ENCODE measurements at regions not wholly inside any gene's neighbourhood (a gene's known extent, or its start where the extent isn't known, plus 50 kb on each side); places are given as distances from the start of the nearest gene placed in this dataset.

DNA sequence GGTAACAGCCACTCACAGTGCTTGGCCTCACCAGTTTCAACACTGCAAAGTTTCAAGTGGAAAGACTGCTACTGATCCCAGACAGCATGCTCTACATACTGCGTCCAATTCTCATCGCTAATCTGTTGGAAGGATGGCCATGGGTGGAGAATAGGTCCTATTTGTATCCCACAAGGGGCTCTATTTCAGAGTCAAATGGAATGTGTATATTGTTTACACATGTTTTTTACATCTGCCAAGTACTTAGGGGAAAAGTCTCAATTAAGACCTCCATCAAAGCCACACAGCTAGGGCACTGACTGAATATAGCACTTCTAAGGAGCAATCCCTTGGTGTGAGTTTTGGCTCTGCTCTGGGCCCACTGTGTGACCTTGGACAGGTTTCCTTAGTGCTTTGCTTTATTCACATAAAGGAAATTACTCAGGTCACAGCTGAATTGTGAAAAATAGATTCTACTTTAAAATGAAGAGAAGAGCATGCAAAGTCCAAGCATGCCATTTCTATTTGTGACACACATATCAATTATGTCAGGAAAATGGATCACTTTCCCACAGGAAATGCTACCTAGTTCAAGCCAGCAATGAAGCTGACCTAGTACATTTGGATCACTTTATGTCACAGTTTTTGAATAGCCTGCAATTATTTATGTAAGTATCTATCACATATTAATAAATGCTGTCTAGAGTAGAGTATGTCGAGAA is 112.9 kb upstream of the STK17B start:
- no peaks in the 10 kb centered on the region for H3K27me3 ChIP-seq (ENCODE audit: control insufficient read depth, insufficient read depth, low read length)
- H3K27ac ChIP-seq (ENCODE audit: insufficient read depth, low read length): no peak overlapping the region
- H3K9me3 ChIP-seq (ENCODE audit: control insufficient read depth, insufficient read depth, low read depth, low read length): no peaks in the 10 kb centered on the region
- DNase-seq (ENCODE audit: low read depth in 2 of 2): peak in 1 of 2 donors; percentile 24
- H4K20me1 ChIP-seq (ENCODE audit: control insufficient read depth, extremely low read depth, insufficient read depth, low read length): no peaks in the 10 kb centered on the region
- H3K4me1 ChIP-seq (ENCODE audit: control insufficient read depth, extremely low read depth, insufficient read depth, low read length): no peaks in the 10 kb centered on the region
- H3K79me2 ChIP-seq (ENCODE audit: control insufficient read depth, insufficient read depth, low read length): no peaks in the 10 kb centered on the region
- no peak overlapping the region for H3K4me3 ChIP-seq (replicated peaks in 1 of 4; ENCODE audit: control extremely low read depth in 1 of 4, insufficient read depth in 1 of 4, low read depth in 3 of 4, low read length in 4 of 4)
- no peak overlapping the region for H2AFZ ChIP-seq (ENCODE audit: low read length)
- no peaks in the 10 kb centered on the region for H3K36me3 ChIP-seq (ENCODE audit: control insufficient read depth, insufficient read depth, low read length)
- TF ChIP-seq EZH2 (IDR thresholded peaks at IDR 0.05; ENCODE audit: low read length, missing control alignments): no peak
- TF ChIP-seq, protein P1, sequence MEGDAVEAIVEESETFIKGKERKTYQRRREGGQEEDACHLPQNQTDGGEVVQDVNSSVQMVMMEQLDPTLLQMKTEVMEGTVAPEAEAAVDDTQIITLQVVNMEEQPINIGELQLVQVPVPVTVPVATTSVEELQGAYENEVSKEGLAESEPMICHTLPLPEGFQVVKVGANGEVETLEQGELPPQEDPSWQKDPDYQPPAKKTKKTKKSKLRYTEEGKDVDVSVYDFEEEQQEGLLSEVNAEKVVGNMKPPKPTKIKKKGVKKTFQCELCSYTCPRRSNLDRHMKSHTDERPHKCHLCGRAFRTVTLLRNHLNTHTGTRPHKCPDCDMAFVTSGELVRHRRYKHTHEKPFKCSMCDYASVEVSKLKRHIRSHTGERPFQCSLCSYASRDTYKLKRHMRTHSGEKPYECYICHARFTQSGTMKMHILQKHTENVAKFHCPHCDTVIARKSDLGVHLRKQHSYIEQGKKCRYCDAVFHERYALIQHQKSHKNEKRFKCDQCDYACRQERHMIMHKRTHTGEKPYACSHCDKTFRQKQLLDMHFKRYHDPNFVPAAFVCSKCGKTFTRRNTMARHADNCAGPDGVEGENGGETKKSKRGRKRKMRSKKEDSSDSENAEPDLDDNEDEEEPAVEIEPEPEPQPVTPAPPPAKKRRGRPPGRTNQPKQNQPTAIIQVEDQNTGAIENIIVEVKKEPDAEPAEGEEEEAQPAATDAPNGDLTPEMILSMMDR (conservative IDR thresholded peaks at IDR 0.05 in 1 of 2, IDR thresholded peaks at IDR 0.05 in 1 of 2; ENCODE audit: low read depth in 1 of 2, low read length in 2 of 2): no peak
- no peak overlapping the region for H3K9ac ChIP-seq (ENCODE audit: insufficient read depth, low read length)
- no peak overlapping the region for H3K4me2 ChIP-seq (ENCODE audit: extremely low read depth, insufficient read depth, low read length)

DNA sequence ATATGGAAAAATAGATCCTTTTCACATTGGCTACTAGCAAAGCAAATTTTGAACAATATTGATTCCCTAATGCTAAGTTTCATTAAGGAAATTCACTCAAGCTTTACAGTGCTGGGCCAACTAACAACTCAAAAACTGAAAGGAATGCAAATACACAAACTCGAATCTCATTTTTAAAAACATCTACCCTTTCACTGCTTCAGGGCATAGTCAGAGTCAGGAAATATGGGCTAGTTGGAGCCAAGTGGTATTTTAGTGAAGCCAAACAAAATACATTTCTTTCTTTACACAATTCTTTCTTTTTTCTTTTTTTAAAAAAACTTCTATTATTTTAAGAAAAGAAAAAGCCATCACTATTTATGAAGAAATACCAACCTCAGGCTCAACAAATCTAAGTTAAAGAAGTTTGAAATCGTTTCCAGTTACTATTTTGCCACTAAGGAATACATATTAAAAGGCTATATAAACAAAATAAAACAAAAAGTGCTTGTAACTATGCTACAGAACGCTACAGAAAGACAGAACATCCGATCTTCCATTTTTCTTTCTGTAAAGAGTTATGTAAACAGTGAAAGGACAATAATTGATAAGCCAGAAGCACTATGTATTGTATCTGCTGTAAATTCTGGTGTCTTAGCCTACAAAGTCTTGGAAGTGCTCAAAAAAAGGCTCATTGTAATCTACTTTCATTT is 113.6 kb upstream of the STK17B start:
- H3K4me3 ChIP-seq (replicated peaks in 1 of 4; ENCODE audit: control extremely low read depth in 1 of 4, insufficient read depth in 1 of 4, low read depth in 3 of 4, low read length in 4 of 4): no peak overlapping the region
- H3K9ac ChIP-seq (ENCODE audit: insufficient read depth, low read length): no peak overlapping the region
- H3K36me3 ChIP-seq (ENCODE audit: control insufficient read depth, insufficient read depth, low read length): no peaks in the 10 kb centered on the region
- no peaks in the 10 kb centered on the region for H3K4me1 ChIP-seq (ENCODE audit: control insufficient read depth, extremely low read depth, insufficient read depth, low read length)
- no peaks in the 10 kb centered on the region for H4K20me1 ChIP-seq (ENCODE audit: control insufficient read depth, extremely low read depth, insufficient read depth, low read length)
- H3K27me3 ChIP-seq (ENCODE audit: control insufficient read depth, insufficient read depth, low read length): no peaks in the 10 kb centered on the region
- H2AFZ ChIP-seq (ENCODE audit: low read length): peak overlapping the region; percentile 43
- TF ChIP-seq, protein P1 (conservative IDR thresholded peaks at IDR 0.05 in 1 of 2, IDR thresholded peaks at IDR 0.05 in 1 of 2; ENCODE audit: low read depth in 1 of 2, low read length in 2 of 2): no peak
- no peak for TF ChIP-seq EZH2 (IDR thresholded peaks at IDR 0.05; ENCODE audit: low read length, missing control alignments)
- H3K4me2 ChIP-seq (ENCODE audit: extremely low read depth, insufficient read depth, low read length): peak overlapping the region; percentile 46
- DNase-seq (ENCODE audit: low read depth in 2 of 2): peak in 1 of 2 donors; percentile 33
- H3K9me3 ChIP-seq (ENCODE audit: control insufficient read depth, insufficient read depth, low read depth, low read length): no peaks in the 10 kb centered on the region
- no peak overlapping the region for H3K27ac ChIP-seq (ENCODE audit: insufficient read depth, low read length)
- H3K79me2 ChIP-seq (ENCODE audit: control insufficient read depth, insufficient read depth, low read length): no peaks in the 10 kb centered on the region

DNA sequence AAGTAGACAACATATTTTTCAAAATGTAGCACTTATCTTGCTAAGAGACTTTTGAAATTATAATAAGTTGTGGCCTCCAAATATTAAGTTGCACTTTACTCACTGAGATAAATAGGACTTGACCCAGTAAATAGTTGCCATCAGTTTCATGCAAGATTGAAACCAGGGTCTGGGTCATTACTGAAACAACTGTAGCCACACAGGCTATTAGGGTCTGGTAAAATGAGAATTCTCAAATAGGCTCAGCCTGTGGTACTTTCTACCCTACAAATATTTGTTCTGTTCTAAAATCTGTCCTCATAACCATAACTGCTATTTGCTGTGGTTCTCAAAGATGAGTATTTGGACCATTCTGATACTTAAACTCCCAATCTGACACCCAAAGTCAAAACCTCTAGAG is 115.4 kb upstream of the STK17B start:
- H2AFZ ChIP-seq (ENCODE audit: low read length): no peak overlapping the region
- no peak overlapping the region for H3K4me2 ChIP-seq (ENCODE audit: extremely low read depth, insufficient read depth, low read length)
- no peaks in the 10 kb centered on the region for H3K4me1 ChIP-seq (ENCODE audit: control insufficient read depth, extremely low read depth, insufficient read depth, low read length)
- no peak for TF ChIP-seq EZH2 (IDR thresholded peaks at IDR 0.05; ENCODE audit: low read length, missing control alignments)
- TF ChIP-seq, protein P1 (conservative IDR thresholded peaks at IDR 0.05 in 1 of 2, IDR thresholded peaks at IDR 0.05 in 1 of 2; ENCODE audit: low read depth in 1 of 2, low read length in 2 of 2): no peak
- H3K9me3 ChIP-seq (ENCODE audit: control insufficient read depth, insufficient read depth, low read depth, low read length): no peaks in the 10 kb centered on the region
- H3K4me3 ChIP-seq (replicated peaks in 1 of 4; ENCODE audit: control extremely low read depth in 1 of 4, insufficient read depth in 1 of 4, low read depth in 3 of 4, low read length in 4 of 4): no peak overlapping the region
- no peak overlapping the region for H3K9ac ChIP-seq (ENCODE audit: insufficient read depth, low read length)
- no peaks in the 10 kb centered on the region for H3K27me3 ChIP-seq (ENCODE audit: control insufficient read depth, insufficient read depth, low read length)
- H3K36me3 ChIP-seq (ENCODE audit: control insufficient read depth, insufficient read depth, low read length): no peaks in the 10 kb centered on the region
- no peak overlapping the region for H3K27ac ChIP-seq (ENCODE audit: insufficient read depth, low read length)
- H4K20me1 ChIP-seq (ENCODE audit: control insufficient read depth, extremely low read depth, insufficient read depth, low read length): no peaks in the 10 kb centered on the region
- DNase-seq (ENCODE audit: low read depth in 2 of 2): no peak
- no peaks in the 10 kb centered on the region for H3K79me2 ChIP-seq (ENCODE audit: control insufficient read depth, insufficient read depth, low read length)
